GM12892 (cell line): ENCODE measurements at regions not wholly inside any gene's neighbourhood (a gene's known extent, or its start where the extent isn't known, plus 50 kb on each side); places are given as distances from the start of the nearest gene placed in this dataset.

Experiments used
- POLR2A ChIP-seq: IDR thresholded peaks from 2 replicates; pipeline ENCODE4 v1.6.1; 2011; ENCODE audit warnings: low read depth, low read length, control low read depth
- POLR2AphosphoS5 ChIP-seq: IDR thresholded peaks from 2 replicates; pipeline ENCODE4 v1.6.1; 2011; ENCODE audit warnings: low read depth, low read length, control low read depth

DNA sequence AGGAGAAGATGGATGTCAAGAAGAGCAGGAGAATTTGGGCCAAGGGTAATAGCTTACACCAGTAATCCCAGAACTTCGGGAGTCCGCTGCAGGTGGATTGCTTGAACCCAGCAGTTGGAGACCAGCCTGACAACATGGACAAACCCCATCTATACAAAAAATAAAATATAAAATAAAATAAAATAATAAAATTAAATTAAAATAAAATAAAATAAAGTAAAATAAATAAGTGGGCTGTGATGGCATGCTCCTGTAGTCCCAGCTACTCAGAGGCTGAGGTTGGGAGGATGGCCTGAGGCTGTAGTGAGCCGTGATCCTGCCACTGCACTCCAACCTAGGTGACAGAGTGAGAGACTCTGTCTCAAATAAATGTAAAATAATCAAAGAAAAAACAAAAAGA is 1946.7 kb downstream of the MRPL39 start:
- TF ChIP-seq POLR2A (no peak), POLR2AphosphoS5 (no peak)
